Eye (tissue), 1 donor: ENCODE measurements at regions not wholly inside any gene's neighbourhood (a gene's known extent, or its start where the extent isn't known, plus 50 kb on each side); places are given as distances from the start of the nearest gene placed in this dataset.
A peak's percentile ranks its signal among the peaks of the same experiment; 100 is the strongest.
"Not testable (repeated sequence)": the region's sequence is repeated elsewhere in the genome, so short reads cannot be mapped to it uniquely, and the experiment has no call there.

Experiments
- DNase-seq: peaks from one replicate; pipeline ENCODE4 v3.0.0-alpha.2; 2015

DNA sequence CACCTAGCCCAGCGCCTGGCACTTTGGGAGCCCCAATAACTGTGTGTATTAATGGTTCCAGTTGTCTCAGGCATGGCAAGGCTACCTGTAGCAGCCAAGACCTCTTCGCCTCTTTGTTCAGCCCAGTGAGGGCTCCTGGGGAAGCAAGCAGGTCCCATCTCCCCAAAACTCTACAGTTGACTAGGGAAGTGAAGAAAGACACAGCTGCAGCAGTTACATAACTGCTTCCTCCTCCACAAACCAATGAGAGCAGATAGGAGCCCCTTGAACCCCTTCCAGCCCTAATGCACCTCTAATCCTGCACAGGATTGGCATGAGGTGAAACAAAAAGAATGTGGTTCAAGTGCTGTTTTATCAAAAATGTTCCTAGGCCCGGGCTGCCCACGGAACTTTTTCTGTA lies 100.5 kb downstream of the SYF2 start:
- DNase-seq, result no peak

DNA sequence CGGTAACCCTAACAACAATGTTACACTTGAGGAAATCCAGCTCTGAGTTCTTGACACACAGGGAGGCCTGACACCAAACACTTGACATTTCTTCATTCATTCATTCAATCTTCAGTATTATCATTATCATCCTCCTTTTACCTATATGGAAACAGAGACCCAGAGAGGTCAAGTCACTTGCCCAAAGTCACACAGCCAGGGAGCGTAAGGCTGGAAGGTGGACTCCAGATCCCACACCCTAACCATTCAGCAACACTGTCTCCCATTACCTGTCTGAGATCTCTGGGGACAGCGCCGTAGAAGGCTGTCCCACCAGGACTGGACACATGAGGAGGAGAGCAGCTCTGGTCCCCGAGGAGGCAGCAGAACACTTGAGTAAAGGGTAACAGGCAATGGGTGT lies 101.4 kb downstream of the SYF2 start:
- DNase-seq, result no peak

DNA sequence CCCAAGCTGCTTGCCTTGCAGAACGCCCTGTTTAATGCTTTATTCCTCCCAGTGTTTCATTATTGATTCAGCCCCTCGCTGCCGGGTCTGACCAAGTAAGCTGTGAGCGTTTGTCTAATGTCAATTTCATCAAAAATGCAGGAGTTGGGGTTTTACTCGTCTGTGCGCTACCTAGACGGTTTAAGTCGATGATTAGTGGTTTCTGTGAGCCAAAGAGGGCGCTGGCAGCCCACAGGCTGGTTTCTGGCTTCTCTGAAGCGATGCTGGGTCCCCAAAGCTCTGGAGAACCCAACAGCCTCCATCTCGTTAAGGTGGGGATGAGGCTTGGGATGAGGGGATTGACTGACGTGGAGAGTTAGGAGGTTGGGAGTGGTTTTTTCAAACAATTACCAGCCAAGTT lies 102.9 kb downstream of the SYF2 start:
- no peak for DNase-seq

DNA sequence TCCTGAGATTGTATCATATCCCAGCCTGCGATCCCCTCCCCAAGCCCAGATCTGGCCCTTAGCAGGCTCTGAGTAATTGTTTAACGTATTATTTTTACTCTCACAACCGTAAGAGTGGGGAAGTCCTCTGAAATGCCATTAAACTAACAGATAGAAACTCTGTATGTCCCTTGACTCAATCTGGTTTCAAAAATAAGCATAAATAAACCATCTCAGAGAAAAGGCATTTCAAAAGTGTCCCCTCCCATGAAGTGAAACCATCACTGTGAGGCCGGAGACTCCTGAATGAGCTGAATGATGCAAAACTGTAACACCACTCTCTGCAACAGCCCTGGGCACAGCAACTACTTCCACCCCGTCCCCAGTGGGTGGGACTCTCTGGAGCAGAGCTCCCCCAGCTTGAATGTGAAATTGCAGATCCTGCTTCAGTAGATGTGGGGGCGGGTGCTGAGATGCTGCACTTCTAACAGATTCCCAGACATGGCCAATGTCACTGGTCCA lies 104.1 kb downstream of the SYF2 start:
- no peak for DNase-seq

DNA sequence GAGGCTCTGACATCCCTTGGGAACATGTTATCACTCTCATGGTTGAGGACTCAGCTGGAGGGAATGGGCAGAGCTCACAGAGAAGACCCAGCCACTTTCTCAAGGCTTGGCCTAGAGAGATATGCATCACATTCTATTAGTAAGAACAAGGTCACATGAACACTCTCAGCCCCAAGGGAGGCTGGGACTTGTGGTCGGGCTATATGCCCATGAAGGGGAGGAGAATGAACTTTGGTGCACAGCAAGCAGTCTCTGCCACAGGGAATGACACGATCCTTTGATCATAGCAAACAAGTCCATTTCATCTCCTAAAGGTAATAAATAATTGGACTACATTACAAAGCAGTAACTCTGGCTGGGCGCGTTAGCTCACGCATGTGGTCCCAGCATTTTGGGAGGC lies 105.7 kb downstream of the SYF2 start:
- DNase-seq, result no peak

DNA sequence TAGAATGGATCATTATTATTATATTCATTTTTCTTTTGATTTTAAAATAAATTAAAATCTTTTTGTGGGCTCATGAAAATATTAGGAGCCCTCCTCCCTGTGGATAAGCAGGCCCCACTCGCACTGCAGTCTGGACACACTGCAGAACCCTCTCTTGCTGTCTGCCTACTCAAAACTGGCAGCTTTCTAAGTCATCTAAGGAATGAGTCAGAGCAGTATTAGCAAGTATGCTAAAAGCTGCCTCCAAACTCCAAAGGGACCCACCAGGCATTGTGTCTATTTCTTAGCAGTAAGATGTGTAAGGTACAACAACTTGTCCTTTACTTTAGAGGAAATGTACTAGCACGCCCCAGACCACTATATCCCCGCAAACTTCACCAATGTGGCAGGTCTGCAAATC lies 108.8 kb downstream of the SYF2 start:
- no peak for DNase-seq

DNA sequence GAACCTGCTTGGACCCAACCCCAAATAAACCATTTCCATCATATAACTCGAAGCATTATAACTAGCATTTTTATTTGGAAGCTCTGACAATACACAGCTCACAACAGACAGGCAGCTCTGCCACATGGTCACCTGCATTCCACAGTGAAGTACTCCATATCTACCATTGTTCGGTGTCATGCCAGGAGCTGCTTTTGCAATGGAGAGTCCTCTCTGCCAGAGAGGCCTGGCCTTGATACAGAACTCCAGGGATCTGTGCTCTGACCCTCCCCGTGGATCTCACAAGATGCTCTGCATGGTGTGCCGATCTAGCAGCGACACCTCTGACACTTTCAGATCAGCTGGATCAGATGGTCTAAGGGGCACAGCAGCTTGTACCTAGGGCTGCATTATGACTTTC lies 109.6 kb downstream of the SYF2 start:
- DNase-seq, result no peak

DNA sequence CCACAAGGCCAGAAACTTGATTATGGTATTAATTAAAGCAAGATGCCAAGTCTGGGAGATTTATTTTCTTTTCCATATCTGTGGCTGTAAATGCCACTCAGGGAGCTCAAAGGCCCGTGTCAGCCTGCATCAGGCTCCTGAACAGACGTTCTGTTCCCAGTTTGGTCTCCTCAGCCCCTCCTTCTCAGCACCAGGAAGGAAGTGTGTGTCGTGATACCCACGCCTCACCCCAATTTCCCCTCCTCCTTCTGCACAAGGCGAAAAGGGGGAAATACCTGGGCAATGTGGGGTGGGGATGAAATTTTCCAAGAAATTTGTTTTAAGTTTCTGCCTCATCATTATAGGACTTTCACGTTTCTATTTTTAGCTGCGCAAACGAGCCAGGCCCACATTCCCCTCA lies 112.0 kb downstream of the SYF2 start:
- DNase-seq, result no peak

DNA sequence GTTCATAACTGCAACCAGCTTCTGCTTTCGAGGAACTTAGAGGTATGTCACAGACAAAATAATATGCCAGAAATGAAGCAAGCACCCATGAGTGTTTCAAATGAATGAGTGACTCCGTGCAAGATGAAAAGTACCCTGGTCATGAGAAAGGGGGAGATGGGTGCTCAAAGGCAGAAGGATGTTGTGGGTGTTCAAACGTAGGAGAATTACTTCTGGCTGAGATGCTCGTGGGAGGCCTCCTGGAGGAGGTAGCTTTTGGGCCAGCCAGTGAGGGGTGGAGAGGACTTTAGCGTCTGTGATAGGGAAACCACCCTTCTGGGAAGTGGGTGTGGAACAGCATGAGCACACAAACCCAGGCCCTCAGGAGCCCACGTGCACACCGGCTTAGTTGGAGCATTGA lies 113.8 kb downstream of the SYF2 start:
- DNase-seq, result no peak

DNA sequence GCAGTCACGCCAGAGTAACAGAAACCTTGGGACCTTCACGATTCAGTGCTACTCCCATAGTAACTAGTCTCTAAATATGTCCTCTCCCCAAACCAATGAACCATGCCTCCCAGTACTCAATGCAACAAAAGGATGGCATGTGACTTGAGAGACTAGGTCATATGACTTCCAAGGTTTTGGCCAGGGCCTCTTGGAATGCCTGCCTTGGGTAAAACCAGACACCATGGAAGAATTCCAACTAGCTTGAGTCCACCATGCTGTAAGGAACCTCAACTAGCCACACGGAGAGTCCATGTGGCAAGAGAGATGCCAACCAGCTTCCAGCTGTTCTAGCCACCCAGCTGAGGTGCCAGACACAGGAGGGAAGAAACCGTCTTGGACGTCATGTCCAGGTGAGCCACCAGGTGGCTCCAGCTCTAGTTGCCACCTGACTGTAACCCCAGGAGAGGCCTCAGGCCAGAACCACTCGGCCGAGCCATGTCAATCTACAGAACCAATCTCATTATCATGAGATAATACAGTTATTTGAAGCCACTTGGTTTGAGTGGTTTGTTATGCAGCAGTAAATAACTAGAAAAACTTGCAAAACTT lies 115.0 kb downstream of the SYF2 start:
- no peak for DNase-seq

DNA sequence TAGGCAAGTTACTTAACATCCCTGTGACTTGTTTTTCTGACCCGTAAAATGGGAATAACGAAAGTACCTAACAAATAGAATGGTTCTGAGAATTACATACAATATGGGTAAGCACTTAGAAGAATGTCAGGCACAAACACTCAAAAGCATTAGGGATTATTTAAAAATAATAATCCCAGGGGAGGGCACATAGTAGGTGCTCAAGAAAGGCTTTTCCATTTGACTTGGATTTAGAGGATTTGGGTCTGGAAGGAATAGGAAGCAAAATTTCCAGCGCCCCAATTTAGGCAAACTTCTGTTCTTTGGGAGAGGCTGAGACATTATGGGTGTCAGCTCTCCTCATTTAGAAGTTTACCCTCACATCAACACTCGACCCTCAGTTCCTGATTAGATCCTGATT lies 115.5 kb downstream of the SYF2 start:
- no peak for DNase-seq

DNA sequence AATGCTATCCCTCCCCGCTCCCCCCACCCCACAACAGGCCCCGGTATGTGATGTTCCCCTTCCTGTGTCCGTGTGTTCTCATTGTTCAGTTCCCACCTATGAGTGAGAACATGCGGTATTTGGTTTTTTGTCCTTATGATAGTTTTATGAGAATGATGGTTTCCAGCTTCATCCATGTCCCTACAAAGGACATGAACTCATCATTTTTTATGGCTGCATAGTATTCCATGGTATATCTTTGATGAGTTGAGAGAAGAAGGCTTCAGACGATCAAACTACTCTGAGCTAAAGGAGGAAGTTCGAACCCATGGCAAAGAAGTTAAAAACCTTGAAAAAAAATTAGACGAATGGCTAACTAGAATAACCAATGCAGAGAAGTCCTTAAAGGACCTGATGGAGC lies 116.2 kb downstream of the SYF2 start:
- DNase-seq, result not testable (repeated sequence)

DNA sequence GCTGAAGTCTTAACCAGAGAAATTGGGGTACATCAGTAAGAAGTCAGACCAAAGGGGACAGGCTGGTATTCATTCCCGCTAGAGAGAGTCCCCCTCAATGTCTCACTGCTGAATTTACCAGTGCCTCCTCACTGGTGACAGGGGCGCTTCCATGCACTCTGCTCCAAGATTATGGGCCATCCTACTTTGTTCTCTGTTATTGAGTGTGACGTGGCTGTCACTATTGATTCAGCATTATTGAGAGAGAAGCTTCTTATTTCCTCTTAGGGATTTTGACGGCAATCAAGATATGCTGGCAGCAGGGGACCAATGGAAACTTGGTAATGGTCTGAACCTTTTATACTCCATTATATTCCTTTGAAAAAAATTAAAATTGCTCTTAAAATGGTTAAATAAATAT lies 118.6 kb downstream of the SYF2 start:
- DNase-seq, result peak; percentile 90

DNA sequence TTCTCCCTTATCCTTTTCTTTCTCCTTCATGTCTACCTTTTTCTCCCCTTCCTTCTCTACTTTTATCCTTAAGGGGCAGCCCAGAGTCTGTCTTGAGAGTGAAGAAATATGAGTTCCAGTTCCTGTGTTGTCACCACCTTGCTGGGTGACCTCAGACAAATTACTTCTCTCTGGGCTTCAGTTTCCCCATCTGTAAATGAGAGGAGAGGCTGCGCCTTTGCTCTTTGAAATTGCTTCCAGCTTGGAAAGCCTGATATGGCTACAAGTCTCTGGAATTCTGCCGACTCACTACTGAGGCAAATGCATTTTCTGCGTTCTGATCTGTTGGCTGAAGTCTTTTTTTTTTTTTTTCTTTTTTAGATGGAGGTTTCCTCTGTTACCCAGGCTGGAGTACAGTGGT lies 119.2 kb downstream of the SYF2 start:
- no peak for DNase-seq

DNA sequence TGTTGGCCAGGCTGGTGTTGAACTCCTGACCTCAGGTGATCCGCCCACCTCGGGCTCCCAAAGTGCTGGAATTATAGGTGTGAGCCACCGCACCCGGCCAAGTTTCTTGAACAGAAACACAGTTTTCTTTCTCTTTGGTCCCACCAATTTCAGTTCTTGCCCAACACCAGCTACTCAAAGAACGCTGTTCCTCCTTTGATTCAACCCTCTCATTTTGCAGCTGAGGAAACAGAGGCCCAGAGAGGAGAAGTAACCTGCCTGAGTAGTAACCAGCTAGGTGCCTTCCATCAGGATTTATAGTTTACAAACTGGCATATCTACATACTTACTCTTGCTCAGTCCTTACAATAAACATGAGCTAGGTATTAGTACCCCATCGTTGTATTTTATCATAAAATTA lies 119.9 kb downstream of the SYF2 start:
- no peak for DNase-seq

DNA sequence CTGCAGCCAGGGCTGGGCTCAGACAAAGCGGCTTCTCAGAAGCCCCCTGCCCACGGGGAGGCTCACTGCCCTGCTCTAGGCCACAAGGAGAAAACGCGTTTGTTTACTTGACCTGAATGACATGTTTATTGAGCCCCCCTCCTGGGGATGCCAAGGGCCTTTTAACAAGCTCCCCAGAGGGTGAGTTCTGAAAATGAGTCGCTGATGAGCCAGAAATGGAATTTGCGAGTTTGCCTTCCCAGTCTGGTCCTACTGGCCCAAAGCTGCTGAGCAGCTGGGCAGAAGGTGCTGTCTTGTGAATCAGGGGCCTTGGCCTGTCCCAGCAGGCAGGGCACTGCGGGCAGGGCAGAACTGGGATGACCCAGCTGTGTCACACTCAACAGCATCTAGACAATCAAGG lies 120.6 kb downstream of the SYF2 start:
- peak; percentile 58 for DNase-seq

DNA sequence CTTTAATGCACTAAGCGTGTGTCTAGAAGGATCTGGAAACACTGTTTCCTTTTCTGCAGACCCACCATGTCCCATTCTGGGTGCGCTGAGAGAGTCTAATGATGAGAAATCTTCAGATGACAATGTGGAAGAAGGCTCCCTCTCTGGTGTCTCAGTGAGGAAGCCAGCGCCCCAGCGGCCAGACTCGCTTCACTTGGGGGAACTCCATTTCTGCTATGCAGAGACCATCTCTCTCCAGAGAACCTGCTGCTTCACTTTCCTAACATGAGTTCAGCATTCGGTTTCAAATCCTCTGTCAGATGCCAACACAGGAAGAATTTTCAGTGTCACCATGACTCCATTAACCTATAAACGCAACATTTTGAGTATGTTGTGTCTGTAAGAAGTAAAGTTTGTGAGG lies 121.8 kb downstream of the SYF2 start:
- DNase-seq, result no peak

DNA sequence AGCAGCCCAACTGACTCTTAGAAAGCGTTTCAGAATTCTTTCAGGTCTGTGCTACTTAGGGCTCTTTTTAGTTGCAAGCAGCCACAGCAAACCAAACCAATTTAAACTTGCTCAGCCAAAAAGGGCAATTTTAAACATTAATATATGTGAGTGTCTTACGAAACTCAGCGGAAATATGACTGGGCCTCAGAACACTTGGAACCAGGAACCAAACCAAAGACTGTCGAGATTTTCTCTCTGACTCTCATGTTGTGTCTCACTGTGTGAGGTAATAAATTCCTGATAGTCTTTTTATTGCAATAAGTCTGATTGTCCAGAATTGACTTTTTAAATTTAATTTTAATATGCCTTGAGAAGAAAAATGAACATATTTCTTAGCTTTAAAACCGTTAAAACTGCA lies 122.3 kb downstream of the SYF2 start:
- no peak for DNase-seq

DNA sequence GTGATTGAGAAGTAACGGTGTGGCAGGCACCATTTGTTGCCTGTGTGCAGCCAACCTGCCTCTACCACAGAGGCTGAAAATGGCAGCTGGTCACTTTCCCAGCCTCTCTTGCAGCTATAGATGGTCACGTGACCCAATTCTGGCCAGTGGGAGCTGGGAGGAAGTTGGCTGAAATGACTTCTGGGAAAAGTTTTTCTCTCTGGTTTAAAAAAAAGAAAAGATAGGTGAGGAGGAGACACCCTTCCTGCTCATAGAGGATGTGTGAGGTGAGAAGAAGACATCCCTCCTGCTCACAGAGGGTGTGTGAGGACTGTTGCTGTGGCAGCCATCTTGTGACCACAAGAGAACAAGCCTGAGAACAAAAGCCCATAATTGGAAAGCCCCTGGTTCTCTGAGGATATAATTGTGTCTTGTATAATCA lies 122.8 kb downstream of the SYF2 start:
- no peak for DNase-seq

DNA sequence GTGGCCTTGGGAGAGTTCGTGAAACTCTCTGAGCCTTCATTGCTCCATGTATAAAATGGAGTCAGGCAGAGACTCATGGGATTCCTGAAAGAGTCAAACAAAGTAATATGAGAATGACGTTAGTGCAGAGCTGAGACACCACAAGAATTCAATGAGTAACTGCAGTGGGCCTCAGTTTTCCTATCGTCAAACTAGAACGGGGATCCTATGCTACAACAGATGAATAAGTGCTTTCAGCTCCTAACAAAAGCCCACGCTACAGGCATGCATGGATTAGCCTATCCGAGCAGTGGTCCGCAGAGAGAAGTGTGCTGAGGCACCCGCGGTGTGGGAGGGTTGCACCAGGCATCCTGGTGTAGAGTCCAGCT lies 124.7 kb downstream of the SYF2 start:
- DNase-seq, result no peak

DNA sequence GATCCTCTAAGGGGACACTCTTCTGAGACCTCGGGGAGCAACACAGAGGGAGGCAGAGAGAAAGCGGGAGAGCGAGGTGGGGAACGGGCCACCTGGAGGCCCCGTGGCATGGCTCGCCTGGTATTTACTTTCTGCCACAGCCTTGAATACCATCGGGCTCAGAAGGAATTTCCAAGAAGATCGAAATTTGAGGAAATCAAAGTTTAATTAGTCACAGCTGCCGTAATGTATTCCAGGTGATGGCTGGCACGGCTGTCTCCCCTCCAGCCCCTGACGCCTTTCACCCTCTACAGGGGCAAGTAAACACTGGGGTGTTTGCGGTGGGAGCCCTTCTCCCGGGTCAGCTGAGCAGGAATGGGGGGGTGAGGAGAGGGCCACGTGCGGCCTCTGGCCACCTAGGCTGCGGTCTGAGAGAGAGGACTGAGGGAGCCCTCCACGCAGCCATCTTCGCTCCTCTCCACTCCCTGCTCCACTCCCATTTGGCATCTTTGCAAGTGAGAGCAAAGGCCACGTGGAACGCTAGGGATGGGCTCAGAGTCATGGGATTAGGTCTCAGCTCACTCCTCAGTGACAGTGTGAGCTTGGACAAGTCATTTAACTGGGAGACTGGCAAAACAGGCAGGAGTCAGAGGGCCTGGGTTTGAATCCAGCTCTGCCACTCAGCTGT lies 125.2 kb downstream of the SYF2 start:
- DNase-seq, result no peak

DNA sequence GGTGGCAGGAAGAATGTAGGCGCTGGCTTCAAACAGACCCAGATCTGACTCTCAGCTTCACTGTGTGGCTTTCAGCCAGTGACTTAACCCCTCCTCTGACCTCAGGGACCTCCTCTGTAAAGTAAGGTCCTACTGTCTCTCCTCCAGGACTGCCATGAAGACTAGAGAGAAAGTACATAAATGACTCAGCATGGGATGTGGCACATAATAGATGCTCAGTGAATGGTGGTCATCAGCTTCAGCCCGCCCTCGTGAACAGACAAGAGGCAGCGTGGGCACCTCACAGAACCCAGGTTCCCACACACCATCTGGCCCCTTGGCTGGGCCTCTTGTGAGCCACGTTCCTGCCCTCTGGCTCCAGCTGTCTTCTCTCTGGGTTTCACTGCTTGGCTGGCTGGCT lies 126.0 kb downstream of the SYF2 start:
- no peak for DNase-seq

DNA sequence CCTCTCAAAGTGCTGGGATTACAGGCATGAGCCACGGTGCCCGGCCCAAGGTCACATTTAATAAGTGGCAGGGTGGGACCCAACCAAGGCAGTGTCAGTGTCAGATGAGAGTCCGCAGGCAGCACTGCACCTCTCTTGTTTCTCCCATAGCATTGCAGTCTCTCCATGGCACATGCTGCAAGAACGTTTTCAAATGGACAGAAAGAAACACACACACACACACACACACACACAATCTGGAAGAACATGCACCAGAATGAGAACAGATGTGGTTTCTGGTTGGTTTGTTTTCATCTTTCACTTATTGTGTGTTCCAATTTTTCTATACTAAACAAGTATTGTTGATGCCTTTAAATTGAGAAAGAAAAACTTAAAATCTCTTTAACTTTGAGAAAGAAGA lies 126.5 kb downstream of the SYF2 start:
- no peak for DNase-seq

DNA sequence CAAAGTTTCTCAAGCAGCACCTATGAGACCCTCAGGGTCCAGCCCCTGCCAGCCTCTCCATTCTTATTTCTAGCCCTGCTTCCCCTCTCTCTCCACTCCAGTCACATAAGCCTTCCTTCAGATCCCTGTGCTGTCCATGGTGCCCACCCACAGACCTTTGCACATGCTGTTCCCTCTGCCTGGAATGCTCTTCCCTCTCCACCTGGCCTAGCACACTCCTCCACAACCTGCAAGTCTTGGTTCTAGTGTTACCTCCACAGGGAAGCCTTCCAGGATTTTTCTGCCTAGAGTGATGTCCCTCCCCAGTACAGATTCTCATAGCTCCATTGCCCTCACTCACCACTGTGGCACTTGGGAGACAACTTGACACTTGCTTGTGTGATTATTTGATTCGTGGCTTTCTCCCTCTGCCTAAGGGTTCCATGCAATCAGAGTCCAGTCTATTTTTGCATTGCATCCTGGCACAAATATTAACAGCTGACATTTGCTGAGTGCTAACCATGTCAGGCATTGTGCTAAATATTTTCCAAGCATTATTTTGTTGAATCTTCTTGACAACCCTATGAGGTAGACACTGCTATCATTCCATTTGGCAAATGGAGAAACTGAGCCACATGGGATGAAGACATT lies 127.3 kb downstream of the SYF2 start:
- DNase-seq, result no peak
